Cerebellar cortex (tissue), 1 donor: ENCODE measurements at regions not wholly inside any gene's neighbourhood (a gene's known extent, or its start where the extent isn't known, plus 50 kb on each side); places are given as distances from the start of the nearest gene placed in this dataset.

Experiments
- DNase-seq: peaks from one replicate; pipeline ENCODE4 v3.0.0-alpha.2; 2015; ENCODE audit warnings: low spot score

- DNase-seq, result no peak
These were observed 69.9 kb upstream of the TUSC7 start for GRCh38 chr3:116639641-116640040.

GRCh38 chr3:116640109-116640508, 69.5 kb upstream of the TUSC7 start:
- DNase-seq, result no peak

GRCh38 chr3:116643001-116643400, 66.6 kb upstream of the TUSC7 start:
- no peak for DNase-seq

GRCh38 chr3:116647996-116648395, 61.6 kb upstream of the TUSC7 start:
- DNase-seq, result no peak
